ENCODE measurements at regions not wholly inside any gene's neighbourhood (a gene's known extent, or its start where the extent isn't known, plus 50 kb on each side); places are given as distances from the start of the nearest gene placed in this dataset.

- TF ChIP-seq, protein P1, sequence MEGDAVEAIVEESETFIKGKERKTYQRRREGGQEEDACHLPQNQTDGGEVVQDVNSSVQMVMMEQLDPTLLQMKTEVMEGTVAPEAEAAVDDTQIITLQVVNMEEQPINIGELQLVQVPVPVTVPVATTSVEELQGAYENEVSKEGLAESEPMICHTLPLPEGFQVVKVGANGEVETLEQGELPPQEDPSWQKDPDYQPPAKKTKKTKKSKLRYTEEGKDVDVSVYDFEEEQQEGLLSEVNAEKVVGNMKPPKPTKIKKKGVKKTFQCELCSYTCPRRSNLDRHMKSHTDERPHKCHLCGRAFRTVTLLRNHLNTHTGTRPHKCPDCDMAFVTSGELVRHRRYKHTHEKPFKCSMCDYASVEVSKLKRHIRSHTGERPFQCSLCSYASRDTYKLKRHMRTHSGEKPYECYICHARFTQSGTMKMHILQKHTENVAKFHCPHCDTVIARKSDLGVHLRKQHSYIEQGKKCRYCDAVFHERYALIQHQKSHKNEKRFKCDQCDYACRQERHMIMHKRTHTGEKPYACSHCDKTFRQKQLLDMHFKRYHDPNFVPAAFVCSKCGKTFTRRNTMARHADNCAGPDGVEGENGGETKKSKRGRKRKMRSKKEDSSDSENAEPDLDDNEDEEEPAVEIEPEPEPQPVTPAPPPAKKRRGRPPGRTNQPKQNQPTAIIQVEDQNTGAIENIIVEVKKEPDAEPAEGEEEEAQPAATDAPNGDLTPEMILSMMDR (IDR thresholded peaks at IDR 0.05; ENCODE audit: insufficient read depth, low read depth, low read length, missing control alignments): no peak
- no peak for DNase-seq (ENCODE audit: low read depth)
- H3K4me3 ChIP-seq (ENCODE audit: low read length): no peak overlapping the region
Measured at GRCh38 chr17:70879401-70879800, 710.1 kb downstream of the KCNJ2 start.

DNA sequence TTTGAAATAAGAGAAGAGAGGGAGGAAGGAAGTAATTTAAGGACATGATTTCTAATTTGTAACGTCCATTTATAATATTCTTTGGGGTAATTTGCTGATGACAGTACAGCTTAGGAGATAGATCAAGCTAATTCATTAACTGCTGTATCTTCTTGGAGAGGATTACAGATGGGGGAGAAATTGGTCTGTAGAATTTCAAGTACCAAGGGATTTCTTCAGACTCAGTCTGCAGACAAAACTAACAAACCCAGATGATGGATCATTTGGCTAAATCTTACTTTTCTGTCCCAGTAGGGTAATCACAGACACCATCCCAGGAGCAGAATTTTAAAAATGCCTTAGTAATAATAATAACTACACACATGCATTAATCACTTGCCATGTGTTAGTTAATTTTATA lies 711.8 kb downstream of the KCNJ2 start:
- TF ChIP-seq, protein P1 (IDR thresholded peaks at IDR 0.05; ENCODE audit: insufficient read depth, low read depth, low read length, missing control alignments): no peak
- no peak overlapping the region for H3K4me3 ChIP-seq (ENCODE audit: low read length)
- no peak for DNase-seq (ENCODE audit: low read depth)

- peak; percentile 8 for DNase-seq (ENCODE audit: low read depth)
- TF ChIP-seq, protein P1 (IDR thresholded peaks at IDR 0.05; ENCODE audit: insufficient read depth, low read depth, low read length, missing control alignments): no peak
- no peak overlapping the region for H3K4me3 ChIP-seq (ENCODE audit: low read length)
Measured at GRCh38 chr17:70882504-70882903, 713.2 kb downstream of the KCNJ2 start.

- TF ChIP-seq, protein P1 (IDR thresholded peaks at IDR 0.05; ENCODE audit: insufficient read depth, low read depth, low read length, missing control alignments): no peak
- no peak overlapping the region for H3K4me3 ChIP-seq (ENCODE audit: low read length)
- DNase-seq (ENCODE audit: low read depth): no peak
Measured at GRCh38 chr17:70886648-70887047, 717.3 kb downstream of the KCNJ2 start.

GRCh38 chr17:70888324-70888723 lies 719.0 kb downstream of the KCNJ2 start:
- TF ChIP-seq, protein P1 (IDR thresholded peaks at IDR 0.05; ENCODE audit: insufficient read depth, low read depth, low read length, missing control alignments): no peak
- no peak overlapping the region for H3K4me3 ChIP-seq (ENCODE audit: low read length)
- DNase-seq (ENCODE audit: low read depth): no peak

- TF ChIP-seq, protein P1 (IDR thresholded peaks at IDR 0.05; ENCODE audit: insufficient read depth, low read depth, low read length, missing control alignments): no peak
- no peak overlapping the region for H3K4me3 ChIP-seq (ENCODE audit: low read length)
- DNase-seq (ENCODE audit: low read depth): no peak
Measured at GRCh38 chr17:70891306-70891705, 722.0 kb downstream of the KCNJ2 start.

DNA sequence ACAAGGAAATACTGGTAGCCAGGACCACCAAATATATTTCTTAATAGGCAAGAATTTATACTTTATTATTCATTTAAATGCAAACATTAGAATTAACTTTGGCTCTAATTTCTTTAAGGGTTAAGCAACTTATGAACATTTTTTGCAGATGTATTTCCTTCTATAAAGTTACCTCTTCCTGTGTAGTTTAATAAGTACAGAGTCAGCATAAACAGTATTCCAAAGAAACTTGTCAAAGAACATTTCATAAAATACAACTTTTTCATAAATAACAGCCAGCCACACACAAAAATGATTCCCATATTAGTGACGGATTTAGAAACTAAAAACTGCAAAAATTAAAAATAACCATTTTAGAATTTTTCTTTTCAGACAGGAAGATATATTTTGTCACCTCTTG lies 723.2 kb downstream of the KCNJ2 start:
- DNase-seq (ENCODE audit: low read depth): no peak
- TF ChIP-seq, protein P1 (IDR thresholded peaks at IDR 0.05; ENCODE audit: insufficient read depth, low read depth, low read length, missing control alignments): no peak
- no peak overlapping the region for H3K4me3 ChIP-seq (ENCODE audit: low read length)
